Activated CD4-positive, alpha-beta T cell treated with anti-CD3 and anti-CD28 coated beads, Interleukin-2, amount 50 U/mL, for 4 hours (primary cell): ENCODE measurements at regions not wholly inside any gene's neighbourhood (a gene's known extent, or its start where the extent isn't known, plus 50 kb on each side); places are given as distances from the start of the nearest gene placed in this dataset.
A peak's percentile ranks its signal among the peaks of the same experiment; 100 is the strongest.

Source experiments
- DNase-seq, 2 experiments: peaks; one replicate each; pipeline ENCODE4 v3.0.0-alpha.2; 2020

GRCh38 chr9:90948156-90948555 lies 146.5 kb downstream of the SYK start:
- no peak for DNase-seq

DNA sequence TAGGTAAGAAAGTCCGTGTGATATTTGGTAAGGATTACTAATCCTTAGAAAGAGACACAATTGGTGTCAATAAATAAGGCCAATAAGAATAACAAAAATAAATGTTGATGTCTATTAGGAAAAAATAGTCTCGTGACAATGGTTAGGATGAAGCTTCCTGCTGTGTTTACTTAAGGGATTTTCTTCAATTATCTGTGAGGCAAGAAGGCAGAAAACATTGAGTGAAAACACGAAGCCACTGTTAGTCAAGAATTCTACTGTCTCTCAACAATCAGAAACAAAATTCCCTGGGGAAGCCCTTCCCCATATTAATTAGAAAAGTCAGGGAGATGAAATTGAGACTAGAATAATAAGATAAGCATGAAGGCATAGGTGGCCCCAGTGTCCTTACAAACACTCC lies 149.0 kb downstream of the SYK start:
- DNase-seq = no peak

DNA sequence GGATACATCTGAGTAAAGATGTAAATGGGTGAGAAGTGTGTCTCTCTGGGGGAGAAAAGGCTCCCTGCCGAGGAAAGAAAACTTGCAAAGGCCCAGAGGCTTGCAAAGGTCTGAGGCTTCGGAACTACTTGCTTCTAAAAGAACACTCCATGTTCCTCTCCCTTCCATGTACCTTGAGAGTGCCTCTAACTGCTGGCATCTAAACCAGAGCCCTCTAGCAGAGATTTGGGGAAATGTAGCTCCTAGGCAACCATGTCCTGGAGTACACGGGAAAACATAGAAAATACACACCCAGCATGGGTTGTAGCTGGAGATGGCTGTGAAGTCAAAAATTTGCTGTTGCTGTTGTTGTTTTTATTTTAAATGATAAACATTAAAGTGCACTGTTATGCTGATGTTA lies 151.6 kb downstream of the SYK start:
- DNase-seq = no peak

DNA sequence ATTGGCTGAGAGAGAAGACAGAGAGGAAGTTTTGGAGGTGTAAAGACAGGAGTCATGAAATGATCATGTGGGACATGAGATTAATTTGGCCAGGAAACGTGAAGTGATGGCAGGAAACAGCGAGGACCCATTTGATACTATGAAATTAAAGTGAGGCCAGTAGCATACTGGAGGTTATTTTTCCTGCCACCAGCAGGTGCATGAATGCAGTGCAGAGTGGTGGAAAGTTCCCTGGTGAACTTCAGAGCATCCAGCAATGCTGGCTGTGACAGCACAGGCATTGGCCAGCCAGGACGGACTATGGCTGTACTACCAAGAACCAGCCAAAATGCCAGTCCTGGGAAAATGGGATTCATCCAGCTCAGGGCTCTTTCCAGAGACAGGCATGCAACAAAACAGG lies 152.2 kb downstream of the SYK start:
- DNase-seq = no peak

- no peak for DNase-seq
Observed at GRCh38 chr9:90956026-90956810, 154.6 kb downstream of the SYK start.

- no peak for DNase-seq
Observed at GRCh38 chr9:90958328-90958727, 156.7 kb downstream of the SYK start.

DNA sequence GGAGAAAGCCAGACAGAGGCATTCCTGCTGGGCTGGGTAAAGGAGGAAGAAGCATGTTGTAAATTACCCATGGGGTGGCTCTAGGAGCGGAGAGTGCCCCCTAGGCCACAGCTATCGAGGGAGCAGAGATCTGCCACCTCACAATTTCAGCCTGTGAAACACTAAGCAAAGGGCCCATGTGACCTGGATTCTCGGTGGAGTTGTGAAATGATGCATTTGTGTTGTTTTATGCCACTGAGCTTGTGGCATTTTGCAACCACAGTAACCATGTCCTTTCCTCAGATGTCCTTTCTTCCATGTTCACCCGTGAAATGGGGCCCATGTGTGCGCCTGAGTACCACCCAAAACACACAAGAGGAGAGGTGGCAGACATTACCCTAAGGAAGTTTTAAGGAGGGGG lies 159.3 kb downstream of the SYK start:
- no peak for DNase-seq

- DNase-seq = no peak
Observed at GRCh38 chr9:90961375-90961774, 159.8 kb downstream of the SYK start.

- DNase-seq = no peak
Observed at GRCh38 chr9:90964101-90965020, 162.7 kb downstream of the SYK start.

DNA sequence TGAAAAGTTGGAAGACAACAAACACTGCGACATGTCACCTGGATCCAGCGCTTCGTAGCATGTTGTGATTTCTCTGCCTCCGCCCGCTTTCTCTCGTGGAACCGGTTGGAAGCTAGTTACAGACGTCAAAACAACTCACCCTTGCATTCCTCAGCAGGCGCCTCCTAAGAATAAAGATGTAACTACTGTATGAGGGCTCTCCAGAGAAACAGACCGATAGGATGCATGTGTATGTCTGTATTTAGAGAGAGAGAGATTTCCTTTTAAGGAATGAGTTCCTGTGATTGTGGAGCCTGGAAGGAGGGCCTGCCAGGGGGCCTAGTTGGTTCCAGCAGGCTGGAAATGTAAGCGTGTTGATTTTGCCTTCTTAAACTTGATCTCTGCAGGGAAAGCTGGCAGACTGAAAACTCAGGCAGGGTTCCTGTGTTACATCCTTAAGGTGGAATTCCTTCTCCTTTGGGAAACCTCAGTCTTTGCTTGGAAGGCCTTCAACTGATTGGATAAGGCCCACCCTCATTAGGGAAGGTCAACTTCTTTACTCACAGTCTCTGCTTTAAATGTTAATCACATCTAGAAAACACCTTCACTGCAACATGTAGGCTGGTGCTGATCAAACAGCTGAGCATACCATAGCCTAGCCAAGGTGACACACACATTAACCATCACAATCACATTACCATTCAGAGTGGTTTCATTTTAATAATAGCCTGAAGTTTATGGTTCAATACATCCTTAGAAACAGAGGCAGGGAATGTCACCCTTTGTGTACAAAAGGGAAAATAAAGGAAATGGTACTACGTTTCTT lies 163.8 kb downstream of the SYK start:
- no peak for DNase-seq

GRCh38 chr9:90966031-90966290 lies 164.3 kb downstream of the SYK start:
- DNase-seq = no peak

GRCh38 chr9:90966480-90967144 lies 165.0 kb downstream of the SYK start:
- peak in 1 of 2 experiments; percentile 9 for DNase-seq

DNA sequence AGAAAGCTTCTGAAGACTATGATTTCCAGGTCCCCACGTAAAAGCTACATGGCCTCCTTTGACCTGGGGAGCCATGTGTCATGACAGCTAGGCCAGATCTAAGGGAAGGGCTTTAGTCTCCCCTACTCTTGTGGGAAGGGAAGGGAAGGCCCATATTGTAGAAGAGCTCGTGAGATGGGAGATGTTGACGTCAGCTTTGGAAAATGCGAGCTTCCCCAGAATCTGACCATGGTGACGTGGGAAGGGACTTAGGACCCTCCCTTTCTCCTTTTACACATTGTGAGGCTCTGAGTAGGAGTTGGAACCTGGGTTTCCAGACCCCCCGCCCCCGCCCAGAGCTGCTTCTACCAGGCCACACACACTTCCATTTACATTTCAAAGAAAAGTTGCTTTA lies 165.5 kb downstream of the SYK start:
- no peak for DNase-seq

DNA sequence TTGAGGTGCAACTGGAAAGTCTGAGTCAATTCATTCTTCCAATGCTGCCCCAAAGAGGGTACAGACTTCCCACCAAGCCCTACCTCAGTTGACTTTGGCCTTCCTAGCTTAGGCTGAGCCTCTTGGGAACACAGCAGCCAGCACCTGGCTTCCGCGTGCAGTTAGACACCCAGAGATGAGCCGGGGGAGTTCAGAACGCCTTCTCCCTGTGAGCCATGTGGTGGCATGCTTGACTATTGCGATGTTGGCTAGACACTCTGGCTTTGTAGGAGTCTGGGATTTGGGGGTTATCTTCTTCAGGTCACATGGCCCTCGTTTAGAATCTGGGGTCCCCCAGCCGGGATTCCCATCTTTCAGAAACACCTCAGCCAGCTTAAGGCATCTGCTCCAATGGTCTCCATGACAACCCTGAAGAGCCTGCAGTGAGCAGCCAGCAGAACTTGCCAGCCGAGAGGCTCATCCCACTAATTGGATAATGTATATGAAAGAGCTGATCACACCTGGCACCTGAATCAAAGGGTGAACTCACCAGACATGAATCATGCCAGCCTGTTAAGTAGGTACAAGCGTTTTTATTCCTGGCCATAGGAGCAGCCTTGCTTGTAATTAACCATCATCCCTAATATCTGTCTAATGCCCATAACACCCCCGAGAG lies 167.5 kb downstream of the SYK start:
- no peak for DNase-seq

DNA sequence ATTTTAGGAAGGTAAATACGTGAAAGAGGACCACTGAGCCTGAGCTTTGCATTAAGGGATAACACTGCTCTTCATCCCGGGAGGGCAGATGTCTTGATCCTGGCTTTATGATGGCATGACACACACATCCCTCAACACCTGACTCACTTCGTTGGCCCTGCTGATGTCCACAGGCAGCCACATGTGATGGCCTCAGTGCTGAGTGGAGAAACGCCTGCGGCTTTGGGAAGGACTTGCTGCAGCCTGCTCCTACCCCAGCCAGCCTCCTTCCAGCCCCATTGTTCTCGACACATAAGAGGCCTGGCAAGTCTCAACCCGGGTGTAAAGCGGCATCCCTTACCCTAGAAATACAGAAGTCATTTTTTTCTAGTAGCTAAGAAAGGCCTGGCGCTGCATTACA lies 169.0 kb downstream of the SYK start:
- DNase-seq = no peak

GRCh38 chr9:90972057-90972456 lies 170.4 kb downstream of the SYK start:
- DNase-seq = no peak

DNA sequence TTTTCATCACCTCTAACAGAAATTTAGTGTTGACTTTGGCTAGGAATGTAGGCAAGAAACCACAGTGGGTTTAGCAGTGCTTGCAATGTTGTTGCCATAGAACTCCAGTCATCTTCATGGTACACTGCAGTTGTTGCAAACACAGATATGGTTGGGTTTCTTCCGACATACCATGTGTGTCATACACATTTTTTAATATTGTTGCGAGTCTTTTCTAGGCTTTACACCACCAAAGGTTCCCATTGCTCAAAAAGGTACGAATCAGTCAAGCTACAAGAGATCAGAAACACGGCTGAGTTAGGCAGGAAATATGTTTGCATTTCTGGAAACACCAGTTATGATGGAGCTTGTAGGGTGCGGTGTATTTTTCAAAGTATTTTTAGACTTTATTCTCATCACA lies 172.4 kb downstream of the SYK start:
- no peak for DNase-seq

- DNase-seq = no peak
Observed at GRCh38 chr9:90974643-90975245, 173.1 kb downstream of the SYK start.

DNA sequence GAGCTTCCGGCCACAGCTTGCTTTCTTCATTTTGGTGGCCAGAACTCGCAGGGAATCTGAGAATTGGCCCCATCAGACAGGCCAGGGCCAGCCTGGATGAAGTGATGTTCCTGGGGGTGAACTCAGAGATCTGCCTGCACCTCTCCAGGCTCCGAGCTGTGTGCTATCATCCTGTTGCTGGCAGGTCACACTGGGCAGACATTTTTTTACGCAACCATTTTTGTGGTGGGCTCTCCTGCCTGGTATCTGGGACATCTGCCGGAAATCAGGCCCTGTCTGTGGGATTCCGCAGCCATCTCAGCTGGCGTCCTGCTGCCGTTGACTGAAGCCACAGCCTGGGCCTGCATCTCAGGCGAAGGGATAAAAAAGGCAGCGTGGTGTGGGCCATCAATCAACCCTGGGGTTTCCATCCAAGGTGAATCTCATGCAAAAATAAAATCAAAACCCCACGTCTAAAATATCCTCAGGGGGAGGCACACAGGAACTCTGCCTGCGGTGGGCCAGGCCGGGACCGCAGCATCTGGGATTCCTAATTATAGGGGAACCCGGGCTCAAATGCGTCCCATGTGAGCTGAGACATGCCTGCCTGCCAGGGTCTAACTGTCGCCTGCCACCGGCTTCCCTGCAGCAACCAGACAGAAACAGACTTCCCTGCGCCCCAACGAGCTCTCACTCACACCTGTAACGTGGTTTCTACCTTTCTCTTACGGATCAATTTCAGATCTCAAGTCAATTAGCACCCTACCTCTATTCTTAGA lies 174.3 kb downstream of the SYK start:
- no peak for DNase-seq

- DNase-seq = no peak
Observed at GRCh38 chr9:90979138-90979551, 177.5 kb downstream of the SYK start.

- no peak for DNase-seq
Observed at GRCh38 chr9:90979639-90980038, 178.0 kb downstream of the SYK start.
